ENCODE measurements at regions not wholly inside any gene's neighbourhood (a gene's known extent, or its start where the extent isn't known, plus 50 kb on each side); places are given as distances from the start of the nearest gene placed in this dataset.

DNA sequence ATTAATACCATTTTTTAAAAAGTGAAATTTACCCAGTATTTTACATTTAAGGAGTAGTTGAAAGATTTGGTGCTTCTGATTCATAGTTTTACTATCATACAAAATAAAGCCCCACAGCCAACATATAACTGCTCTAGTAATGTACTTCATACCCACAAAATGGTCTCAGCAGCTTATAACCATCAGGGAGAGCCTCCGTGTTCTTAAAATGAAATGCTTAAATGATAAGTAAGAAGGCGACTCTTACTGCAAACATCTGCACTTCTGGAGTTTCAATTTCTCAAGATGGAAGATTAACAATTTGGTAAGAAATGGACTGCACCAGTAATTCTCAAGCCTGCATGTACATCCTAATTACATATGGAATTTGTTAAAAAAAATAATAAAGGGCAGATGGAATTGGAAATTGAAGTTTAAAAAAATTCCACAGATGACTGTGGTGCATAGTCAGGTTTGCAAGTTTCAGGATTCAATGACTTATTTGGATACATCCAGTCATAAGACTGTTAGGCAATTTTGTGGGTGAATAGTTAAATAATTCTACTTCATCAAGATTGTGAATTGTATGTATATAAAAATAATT is 461.0 kb downstream of the KIF20B start:
- Mint-ChIP-seq H3K27me3 (no peaks in the 10 kb centered on the region), H3K36me3 (ENCODE audit: insufficient read depth) (no peaks in the 10 kb centered on the region), H3K4me3 (ENCODE audit: low read depth) (no peak overlapping the region), H3K4me1 (ENCODE audit: low read depth) (no peaks in the 10 kb centered on the region), H3K27ac (no peak overlapping the region), H3K9me3 (ENCODE audit: low read depth) (peaks cover 12% of the 10 kb centered on the region)
- TF ChIP-seq CTCF (IDR thresholded peaks at IDR 0.05; ENCODE audit: unreplicated experiment) = no peak
- DNase-seq (ENCODE audit: low spot score, unreplicated experiment) = no peak

DNA sequence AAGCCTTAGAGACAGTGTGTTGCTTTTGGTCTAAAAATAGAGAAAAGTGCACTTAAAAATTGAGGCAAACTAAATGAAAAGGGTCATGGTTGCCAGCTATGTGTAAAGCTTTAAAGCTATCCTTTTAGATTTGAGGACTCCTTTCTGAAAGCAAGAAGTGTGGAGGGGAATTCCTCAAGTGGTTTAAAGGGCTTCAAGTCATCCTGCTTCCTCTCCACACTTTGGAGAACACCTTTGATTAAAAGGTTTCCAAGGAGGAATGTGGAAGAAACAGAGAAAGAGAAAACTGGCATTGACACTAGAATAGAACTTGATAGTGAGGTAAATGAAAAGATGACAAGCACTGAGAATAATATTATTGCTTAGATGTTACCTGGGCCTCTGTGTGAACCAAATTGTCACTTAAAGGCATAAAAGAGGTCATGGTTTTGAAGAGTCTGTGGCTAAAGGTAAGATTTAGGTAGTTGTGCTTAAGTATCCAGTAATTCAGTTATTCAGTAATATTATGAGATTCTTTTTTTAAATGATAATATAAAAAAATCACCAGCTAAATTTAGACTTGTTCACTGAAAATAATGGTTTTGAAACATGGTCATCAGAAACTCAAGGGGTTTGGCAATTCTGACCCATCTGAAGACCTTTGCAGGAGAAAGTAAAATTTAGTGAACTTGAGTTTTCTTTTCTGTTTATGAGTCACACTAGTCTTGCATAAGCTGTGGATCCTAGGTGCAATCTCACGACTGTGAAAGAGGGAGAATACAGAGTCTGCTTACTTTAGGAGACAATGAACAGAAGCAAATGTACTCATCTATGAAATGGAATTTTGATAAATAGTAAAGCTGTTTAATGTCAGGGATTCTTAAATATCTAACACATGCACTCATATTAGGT is 466.0 kb downstream of the KIF20B start:
- peaks cover 12% of the 10 kb centered on the region for H3K9me3 Mint-ChIP-seq (ENCODE audit: low read depth)

DNA sequence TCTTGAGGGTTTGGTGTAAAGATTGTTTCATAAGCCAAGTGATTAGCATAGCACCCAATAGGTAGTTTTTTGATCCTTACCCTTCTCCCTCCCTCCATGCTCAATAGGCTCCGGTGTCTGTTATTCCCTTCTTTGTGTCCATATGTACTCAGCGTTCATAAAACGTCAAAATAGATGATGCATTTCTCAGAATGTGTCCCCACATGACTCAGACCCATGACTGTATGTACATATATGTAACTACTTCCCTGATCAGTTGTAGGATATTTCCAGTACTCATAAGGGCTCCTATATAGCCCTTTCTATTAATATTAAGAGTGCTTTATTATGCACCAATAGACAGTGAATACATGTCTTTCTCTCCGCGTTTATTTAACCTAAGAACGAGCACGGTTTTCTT is 466.9 kb downstream of the KIF20B start:
- Mint-ChIP-seq H3K4me3 (ENCODE audit: low read depth) (no peak overlapping the region), H3K27ac (no peak overlapping the region), H3K36me3 (ENCODE audit: insufficient read depth) (no peaks in the 10 kb centered on the region), H3K4me1 (ENCODE audit: low read depth) (no peaks in the 10 kb centered on the region), H3K27me3 (no peaks in the 10 kb centered on the region), H3K9me3 (ENCODE audit: low read depth) (peaks cover 12% of the 10 kb centered on the region)
- TF ChIP-seq CTCF (IDR thresholded peaks at IDR 0.05; ENCODE audit: unreplicated experiment) = no peak
- DNase-seq (ENCODE audit: low spot score, unreplicated experiment) = no peak

More for the DNA sequence above, 466.0 kb downstream of the KIF20B start:
- no peak for DNase-seq (ENCODE audit: low spot score, unreplicated experiment)
- Mint-ChIP-seq H3K36me3 (ENCODE audit: insufficient read depth) (no peaks in the 10 kb centered on the region), H3K4me3 (ENCODE audit: low read depth) (no peak overlapping the region), H3K27me3 (no peaks in the 10 kb centered on the region), H3K4me1 (ENCODE audit: low read depth) (no peaks in the 10 kb centered on the region), H3K27ac (no peak overlapping the region)
- no peak for TF ChIP-seq CTCF (IDR thresholded peaks at IDR 0.05; ENCODE audit: unreplicated experiment)

- no peak overlapping the region for H3K27ac Mint-ChIP-seq
- H3K27me3 Mint-ChIP-seq = no peaks in the 10 kb centered on the region
- DNase-seq (ENCODE audit: low spot score, unreplicated experiment) = no peak
- H3K4me3 Mint-ChIP-seq (ENCODE audit: low read depth) = no peak overlapping the region
- H3K36me3 Mint-ChIP-seq (ENCODE audit: insufficient read depth) = no peaks in the 10 kb centered on the region
- TF ChIP-seq CTCF (IDR thresholded peaks at IDR 0.05; ENCODE audit: unreplicated experiment) = no peak
- no peaks in the 10 kb centered on the region for H3K4me1 Mint-ChIP-seq (ENCODE audit: low read depth)
- peaks cover 7% of the 10 kb centered on the region for H3K9me3 Mint-ChIP-seq (ENCODE audit: low read depth)
These were observed 469.8 kb downstream of the KIF20B start for GRCh38 chr10:90171014-90171722.

DNA sequence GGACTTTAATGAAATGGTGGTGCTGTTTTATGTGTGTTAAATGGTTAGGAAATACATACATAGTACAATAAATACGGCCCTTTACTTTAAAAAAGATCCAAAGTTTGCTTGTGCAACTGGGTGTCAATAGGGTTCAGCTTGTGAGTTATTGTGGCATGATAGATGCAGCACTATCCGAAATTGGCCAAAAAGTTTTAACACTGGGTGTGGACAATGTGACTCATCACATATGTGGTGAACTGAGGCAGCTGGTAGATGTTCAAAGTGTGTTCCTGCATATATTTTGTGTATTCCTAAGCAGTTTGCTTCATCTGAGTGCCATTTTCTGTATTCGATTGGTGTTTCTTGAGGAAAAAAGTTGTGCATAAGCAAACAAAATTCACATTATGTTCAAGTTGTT is 473.1 kb downstream of the KIF20B start:
- Mint-ChIP-seq H3K27ac (no peak overlapping the region), H3K9me3 (ENCODE audit: low read depth) (no peaks in the 10 kb centered on the region), H3K4me1 (ENCODE audit: low read depth) (no peaks in the 10 kb centered on the region), H3K36me3 (ENCODE audit: insufficient read depth) (no peaks in the 10 kb centered on the region), H3K4me3 (ENCODE audit: low read depth) (no peak overlapping the region), H3K27me3 (no peaks in the 10 kb centered on the region)
- no peak for TF ChIP-seq CTCF (IDR thresholded peaks at IDR 0.05; ENCODE audit: unreplicated experiment)
- DNase-seq (ENCODE audit: low spot score, unreplicated experiment) = no peak
